Activated CD8-positive, alpha-beta T cell treated with anti-CD3 and anti-CD28 coated beads, Interleukin-2, amount 10 ng/mL, durations not matched to agents 7 days and 5 days (primary cell): ENCODE measurements at regions not wholly inside any gene's neighbourhood (a gene's known extent, or its start where the extent isn't known, plus 50 kb on each side); places are given as distances from the start of the nearest gene placed in this dataset.
"Not testable (repeated sequence)": the region's sequence is repeated elsewhere in the genome, so short reads cannot be mapped to it uniquely, and the experiment has no call there.

Experiments
- ATAC-seq: fragments of 150-1000 bp; cut with Tn5 transposase; one replicate; pipeline ENCODE4 v1.10.0; 2021; ENCODE audit warnings: moderate library complexity
- CTCF ChIA-PET: fragments of 350-600 bp; sonication (Branson Sonifier 250); formaldehyde crosslinking; loops from one replicate; lab custom pipeline; 2021; ENCODE audit warnings: antibody characterized with exemption; lab: Charles Lee
- POLR2A ChIA-PET: fragments of 350-600 bp; sonication (Branson Sonifier 250); formaldehyde crosslinking; loops from one replicate; lab custom pipeline; 2021; ENCODE audit warnings: antibody characterized with exemption; lab: Charles Lee
- DNase-seq: peaks from one replicate; pipeline ENCODE4 v3.0.0-alpha.2; 2020
- H3K27ac Mint-ChIP-seq: one replicate; pipeline ENCODE4 v1.8.0; 2021; ENCODE audit warnings: mild to moderate bottlenecking, mixed read lengths
- H3K27me3 Mint-ChIP-seq: one replicate; pipeline ENCODE4 v1.8.0; 2021; ENCODE audit warnings: low read depth, mixed read lengths
- H3K36me3 Mint-ChIP-seq: one replicate; pipeline ENCODE4 v1.8.0; 2021; ENCODE audit warnings: low read depth, mixed read lengths
- H3K4me1 Mint-ChIP-seq: one replicate; pipeline ENCODE4 v1.8.0; 2021; ENCODE audit warnings: low read depth, mixed read lengths
- H3K4me3 Mint-ChIP-seq: one replicate; pipeline ENCODE4 v1.8.0; 2021; ENCODE audit warnings: mild to moderate bottlenecking, mixed read lengths
- H3K9me3 Mint-ChIP-seq: one replicate; pipeline ENCODE4 v1.8.0; 2022; ENCODE audit warnings: mixed read lengths; ENCODE audit not compliant: insufficient read depth

- Mint-ChIP-seq H3K4me1 (no peaks in the 10 kb centered on the region), H3K36me3 (no peaks in the 10 kb centered on the region), H3K4me3 (no peak overlapping the region), H3K27me3 (no peaks in the 10 kb centered on the region), H3K27ac (no peak overlapping the region), H3K9me3 (no peaks in the 10 kb centered on the region)
- ChIA-PET POLR2A (no interaction called here), CTCF (no interaction called here)
- ATAC-seq (no peak), DNase-seq (no peak)
Observed at GRCh38 chr12:59298296-59298695, 297.5 kb upstream of the SLC16A7 start.

- H3K4me1 Mint-ChIP-seq, result no peaks in the 10 kb centered on the region
- DNase-seq (no peak), ATAC-seq (no peak)
- no peak overlapping the region for H3K4me3 Mint-ChIP-seq
- H3K9me3 Mint-ChIP-seq, result no peaks in the 10 kb centered on the region
- H3K36me3 Mint-ChIP-seq, result no peaks in the 10 kb centered on the region
- ChIA-PET POLR2A (interaction anchor here (0.6 kb wide), 1 partner anchor 220 kb away, joined by 3 read pairs; no protein-coding TSS in a partner anchor), CTCF (no interaction called here)
- H3K27me3 Mint-ChIP-seq, result no peaks in the 10 kb centered on the region
- no peak overlapping the region for H3K27ac Mint-ChIP-seq
Observed at GRCh38 chr12:59294221-59294620, 301.6 kb upstream of the SLC16A7 start.

- Mint-ChIP-seq H3K9me3 (no peaks in the 10 kb centered on the region), H3K36me3 (no peaks in the 10 kb centered on the region), H3K4me3 (no peak overlapping the region), H3K27me3 (no peaks in the 10 kb centered on the region), H3K27ac (no peak overlapping the region), H3K4me1 (no peaks in the 10 kb centered on the region)
- ATAC-seq (no peak), DNase-seq (no peak)
- CTCF ChIA-PET, result no interaction called here
- POLR2A ChIA-PET, result no interaction called here
Observed at GRCh38 chr12:59282999-59283398, 312.8 kb upstream of the SLC16A7 start.

- POLR2A ChIA-PET, CTCF ChIA-PET, H3K36me3 Mint-ChIP-seq, ATAC-seq, H3K27ac Mint-ChIP-seq, DNase-seq, H3K4me1 Mint-ChIP-seq, H3K27me3 Mint-ChIP-seq, H3K4me3 Mint-ChIP-seq: not testable (repeated sequence)
- H3K9me3 Mint-ChIP-seq, result peaks cover 16% of the 10 kb centered on the region
Observed at GRCh38 chr12:59273561-59273960, 322.3 kb upstream of the SLC16A7 start.

- no peaks in the 10 kb centered on the region for H3K4me1 Mint-ChIP-seq
- no peak for DNase-seq
- ATAC-seq, result no peak
- CTCF ChIA-PET, result no interaction called here
- H3K36me3 Mint-ChIP-seq, result no peaks in the 10 kb centered on the region
- peaks cover 16% of the 10 kb centered on the region for H3K9me3 Mint-ChIP-seq
- no peak overlapping the region for H3K27ac Mint-ChIP-seq
- H3K27me3 Mint-ChIP-seq, result no peaks in the 10 kb centered on the region
- H3K4me3 Mint-ChIP-seq, result no peak overlapping the region
- POLR2A ChIA-PET, result no interaction called here
Observed at GRCh38 chr12:59268295-59268809, 327.5 kb upstream of the SLC16A7 start.

- ATAC-seq, result no peak
- no peaks in the 10 kb centered on the region for H3K36me3 Mint-ChIP-seq
- POLR2A ChIA-PET, result no interaction called here
- no peak for DNase-seq
- H3K27ac Mint-ChIP-seq, result no peak overlapping the region
- no peaks in the 10 kb centered on the region for H3K4me1 Mint-ChIP-seq
- CTCF ChIA-PET, result no interaction called here
- H3K9me3 Mint-ChIP-seq, result no peaks in the 10 kb centered on the region
- H3K27me3 Mint-ChIP-seq, result no peaks in the 10 kb centered on the region
- no peak overlapping the region for H3K4me3 Mint-ChIP-seq
Observed at GRCh38 chr12:59260202-59260601, 335.6 kb upstream of the SLC16A7 start.

GRCh38 chr12:59252731-59253130 lies 332.4 kb upstream of the LRIG3 start:
- Mint-ChIP-seq H3K4me3 (no peak overlapping the region), H3K36me3 (no peaks in the 10 kb centered on the region), H3K4me1 (no peaks in the 10 kb centered on the region), H3K9me3 (peaks cover 8% of the 10 kb centered on the region), H3K27me3 (no peaks in the 10 kb centered on the region), H3K27ac (no peak overlapping the region)
- DNase-seq, result no peak
- ChIA-PET POLR2A (no interaction called here), CTCF (no interaction called here)
- ATAC-seq, result no peak

- Mint-ChIP-seq H3K27ac (no peak overlapping the region), H3K4me3 (no peak overlapping the region), H3K4me1 (no peaks in the 10 kb centered on the region), H3K36me3 (no peaks in the 10 kb centered on the region), H3K9me3 (peaks cover 8% of the 10 kb centered on the region), H3K27me3 (no peaks in the 10 kb centered on the region)
- no peak for DNase-seq
- ChIA-PET POLR2A (no interaction called here), CTCF (no interaction called here)
- ATAC-seq, result no peak
Observed at GRCh38 chr12:59250766-59251165, 330.5 kb upstream of the LRIG3 start.

- Mint-ChIP-seq H3K36me3 (no peaks in the 10 kb centered on the region), H3K4me1 (no peaks in the 10 kb centered on the region), H3K9me3 (no peaks in the 10 kb centered on the region), H3K27me3 (no peaks in the 10 kb centered on the region), H3K27ac (no peak overlapping the region), H3K4me3 (no peak overlapping the region)
- DNase-seq, result no peak
- CTCF ChIA-PET, result no interaction called here
- ATAC-seq, result no peak
- POLR2A ChIA-PET, result no interaction called here
Observed at GRCh38 chr12:59240048-59240447, 319.7 kb upstream of the LRIG3 start.

GRCh38 chr12:59234391-59234790 lies 314.1 kb upstream of the LRIG3 start:
- ATAC-seq (no peak), DNase-seq (no peak)
- H3K36me3 Mint-ChIP-seq, result no peaks in the 10 kb centered on the region
- no peaks in the 10 kb centered on the region for H3K27me3 Mint-ChIP-seq
- CTCF ChIA-PET, result no interaction called here
- H3K9me3 Mint-ChIP-seq, result no peaks in the 10 kb centered on the region
- no peak overlapping the region for H3K4me3 Mint-ChIP-seq
- POLR2A ChIA-PET, result no interaction called here
- no peaks in the 10 kb centered on the region for H3K4me1 Mint-ChIP-seq
- no peak overlapping the region for H3K27ac Mint-ChIP-seq

GRCh38 chr12:59230334-59230733 lies 310.0 kb upstream of the LRIG3 start:
- no peak for ATAC-seq
- Mint-ChIP-seq H3K4me3 (no peak overlapping the region), H3K27me3 (no peaks in the 10 kb centered on the region), H3K27ac (no peak overlapping the region), H3K36me3 (no peaks in the 10 kb centered on the region), H3K9me3 (no peaks in the 10 kb centered on the region), H3K4me1 (no peaks in the 10 kb centered on the region)
- no peak for DNase-seq
- ChIA-PET CTCF (no interaction called here), POLR2A (no interaction called here)

- ATAC-seq (no peak), DNase-seq (no peak)
- Mint-ChIP-seq H3K36me3 (no peaks in the 10 kb centered on the region), H3K27me3 (no peaks in the 10 kb centered on the region), H3K9me3 (no peaks in the 10 kb centered on the region), H3K4me3 (no peak overlapping the region), H3K27ac (no peak overlapping the region), H3K4me1 (no peaks in the 10 kb centered on the region)
- CTCF ChIA-PET, result no interaction called here
- POLR2A ChIA-PET, result no interaction called here
Observed at GRCh38 chr12:59219148-59219547, 298.8 kb upstream of the LRIG3 start.

- Mint-ChIP-seq H3K4me1 (no peaks in the 10 kb centered on the region), H3K27ac (no peak overlapping the region), H3K4me3 (no peak overlapping the region), H3K27me3 (no peaks in the 10 kb centered on the region), H3K9me3 (no peaks in the 10 kb centered on the region), H3K36me3 (no peaks in the 10 kb centered on the region)
- DNase-seq, result no peak
- ATAC-seq, result no peak
- ChIA-PET CTCF (no interaction called here), POLR2A (no interaction called here)
Observed at GRCh38 chr12:59196989-59197388, 276.7 kb upstream of the LRIG3 start.
